ENCODE measurements at regions not wholly inside any gene's neighbourhood (a gene's known extent, or its start where the extent isn't known, plus 50 kb on each side); places are given as distances from the start of the nearest gene placed in this dataset.

- no peak for TF ChIP-seq POLR2A (IDR thresholded peaks at IDR 0.05)
- TF ChIP-seq, protein P1, sequence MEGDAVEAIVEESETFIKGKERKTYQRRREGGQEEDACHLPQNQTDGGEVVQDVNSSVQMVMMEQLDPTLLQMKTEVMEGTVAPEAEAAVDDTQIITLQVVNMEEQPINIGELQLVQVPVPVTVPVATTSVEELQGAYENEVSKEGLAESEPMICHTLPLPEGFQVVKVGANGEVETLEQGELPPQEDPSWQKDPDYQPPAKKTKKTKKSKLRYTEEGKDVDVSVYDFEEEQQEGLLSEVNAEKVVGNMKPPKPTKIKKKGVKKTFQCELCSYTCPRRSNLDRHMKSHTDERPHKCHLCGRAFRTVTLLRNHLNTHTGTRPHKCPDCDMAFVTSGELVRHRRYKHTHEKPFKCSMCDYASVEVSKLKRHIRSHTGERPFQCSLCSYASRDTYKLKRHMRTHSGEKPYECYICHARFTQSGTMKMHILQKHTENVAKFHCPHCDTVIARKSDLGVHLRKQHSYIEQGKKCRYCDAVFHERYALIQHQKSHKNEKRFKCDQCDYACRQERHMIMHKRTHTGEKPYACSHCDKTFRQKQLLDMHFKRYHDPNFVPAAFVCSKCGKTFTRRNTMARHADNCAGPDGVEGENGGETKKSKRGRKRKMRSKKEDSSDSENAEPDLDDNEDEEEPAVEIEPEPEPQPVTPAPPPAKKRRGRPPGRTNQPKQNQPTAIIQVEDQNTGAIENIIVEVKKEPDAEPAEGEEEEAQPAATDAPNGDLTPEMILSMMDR (IDR thresholded peaks at IDR 0.05) = no peak
Measured at GRCh38 chr2:198523710-198524109, 719.3 kb downstream of the PLCL1 start.

Measured in thyroid gland (tissue), 4 donors.